ENCODE measurements at regions not wholly inside any gene's neighbourhood (a gene's known extent, or its start where the extent isn't known, plus 50 kb on each side); places are given as distances from the start of the nearest gene placed in this dataset.

DNA sequence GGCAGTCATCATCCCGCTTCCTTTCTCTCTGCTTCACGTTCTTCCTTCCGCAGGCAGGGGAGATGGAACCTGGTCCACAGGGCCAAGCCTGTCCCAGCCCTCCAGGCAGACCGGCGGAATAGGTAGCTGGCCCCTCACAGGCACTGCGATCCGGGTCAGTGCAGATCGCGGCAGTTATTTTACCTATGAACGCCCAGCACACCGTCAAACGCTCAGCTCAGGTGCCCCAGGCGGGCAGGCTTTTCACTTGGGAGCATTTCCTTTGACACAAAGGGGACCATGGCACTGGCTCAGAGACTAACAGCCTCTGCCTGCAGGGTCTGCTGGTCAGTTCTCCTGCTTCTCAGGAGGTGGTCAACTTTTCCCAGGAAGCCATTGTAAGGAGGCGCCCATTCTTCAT is 97.0 kb upstream of the ZNF98 start (continued):
- TF ChIP-seq ZBTB14 (CRISPR knock-in tag; IDR thresholded peaks at IDR 0.05) (no peak), HIVEP1 (CRISPR knock-in tag; IDR thresholded peaks at IDR 0.05) (no peak)

DNA sequence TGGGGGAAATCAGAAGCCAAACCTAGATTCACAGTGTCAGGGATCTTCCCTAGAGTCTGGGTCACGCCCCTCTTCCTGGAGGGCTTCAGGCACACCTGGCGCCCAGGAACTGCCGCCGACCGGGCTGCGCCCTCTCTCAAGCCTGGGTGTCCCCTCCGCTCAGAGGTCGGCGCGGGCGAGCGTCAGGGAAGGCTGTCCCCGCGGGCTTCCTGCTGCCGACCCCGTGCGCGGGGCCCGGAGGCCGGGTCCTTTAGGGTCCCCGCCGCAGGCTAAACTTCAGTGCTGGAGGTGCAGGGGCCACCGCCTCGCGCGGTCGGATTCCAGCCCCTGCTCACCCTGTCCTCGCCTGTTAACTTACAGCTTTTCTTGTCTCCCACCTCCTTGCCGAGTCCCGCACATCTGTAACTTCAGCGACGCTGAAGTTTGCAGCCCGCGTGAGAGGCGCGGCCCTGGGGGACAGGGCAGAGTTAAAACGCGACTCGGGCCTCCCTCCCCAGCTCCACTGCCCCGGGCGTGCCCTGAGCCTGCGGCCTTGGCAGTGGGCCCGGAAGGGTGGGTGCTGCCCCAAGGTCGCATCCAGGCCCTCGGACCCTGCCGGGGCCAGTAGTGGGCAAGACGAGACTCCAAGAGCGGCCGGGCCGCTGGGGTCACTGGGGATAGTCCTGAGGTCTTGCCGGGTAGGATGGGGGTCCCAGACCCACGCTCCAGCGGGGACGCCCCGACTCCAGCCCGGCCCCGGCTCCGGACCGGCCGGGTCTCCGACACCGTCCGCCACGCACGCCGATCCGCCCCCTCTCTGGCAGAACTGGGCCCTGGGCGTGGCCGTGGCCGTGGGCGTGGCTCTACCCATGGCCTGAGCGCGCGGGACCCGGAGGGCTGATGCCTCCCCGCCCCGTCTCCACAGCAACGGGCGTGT is 95.6 kb upstream of the ZNF98 start:
- no peaks in the 10 kb centered on the region for H3K36me3 ChIP-seq (replicated peaks in 1 of 2; ENCODE audit: control insufficient read depth in 1 of 2, insufficient read depth in 2 of 2, low read length in 2 of 2)
- no peaks in the 10 kb centered on the region for H3K4me1 ChIP-seq (ENCODE audit: insufficient read depth, low read length)
- no peak overlapping the region for H3K4me2 ChIP-seq (ENCODE audit: low read depth, low read length)
- POLR2A ChIA-PET: no interaction called here
- in situ Hi-C loops (cut with HindIII; ENCODE audit: extremely low pct_ligation_motif_present, low pct_unique_long_range_greater_than_20kb) (no loop called here), intact Hi-C loops (cut with micrococcal nuclease; ENCODE audit: unreplicated experiment) (no loop called here)
- no peak overlapping the region for H3K27ac ChIP-seq (ENCODE audit: extremely low read length, insufficient read depth, low read length)
- ATAC-seq: no peak
- H2AFZ ChIP-seq (ENCODE audit: low read length): no peak overlapping the region
- H3K4me3 ChIP-seq (replicated peaks in 1 of 3; ENCODE audit: insufficient read depth in 1 of 3, low read depth in 2 of 3, low read length in 3 of 3): no peak overlapping the region
- no peak for TF ChIP-seq NR1H2 (CRISPR knock-in tag; IDR thresholded peaks at IDR 0.05; ENCODE audit: borderline replicate concordance, low read depth)
- TF ChIP-seq, protein P1, sequence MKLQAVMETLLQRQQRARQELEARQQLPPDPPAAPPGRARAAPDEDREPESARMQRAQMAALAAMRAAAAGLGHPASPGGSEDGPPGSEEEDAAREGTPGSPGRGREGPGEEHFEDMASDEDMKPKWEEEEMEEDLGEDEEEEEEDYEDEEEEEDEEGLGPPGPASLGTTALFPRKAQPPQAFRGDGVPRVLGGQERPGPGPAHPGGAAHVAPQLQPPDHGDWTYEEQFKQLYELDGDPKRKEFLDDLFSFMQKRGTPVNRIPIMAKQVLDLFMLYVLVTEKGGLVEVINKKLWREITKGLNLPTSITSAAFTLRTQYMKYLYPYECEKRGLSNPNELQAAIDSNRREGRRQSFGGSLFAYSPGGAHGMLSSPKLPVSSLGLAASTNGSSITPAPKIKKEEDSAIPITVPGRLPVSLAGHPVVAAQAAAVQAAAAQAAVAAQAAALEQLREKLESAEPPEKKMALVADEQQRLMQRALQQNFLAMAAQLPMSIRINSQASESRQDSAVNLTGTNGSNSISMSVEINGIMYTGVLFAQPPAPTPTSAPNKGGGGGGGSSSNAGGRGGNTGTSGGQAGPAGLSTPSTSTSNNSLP (IDR thresholded peaks at IDR 0.05; ENCODE audit: low read depth, low read length): no peak
- CTCF ChIA-PET (ENCODE audit: low intra/inter-chr PET ratio, low total read pairs): no interaction called here
- no peaks in the 10 kb centered on the region for H3K27me3 ChIP-seq (ENCODE audit: control insufficient read depth in 1 of 2, insufficient read depth in 2 of 2, low read length in 2 of 2)
- peaks cover 92% of the 10 kb centered on the region for H3K9me3 ChIP-seq (ENCODE audit: low read length)
- no peak overlapping the region for H3K9ac ChIP-seq (ENCODE audit: insufficient read depth, low read depth, low read length)
- WGBS (ENCODE audit: low lambda C conversion rate): 61% methylated on average over 13 of the region's 79 CpGs
- no peaks in the 10 kb centered on the region for H4K20me1 ChIP-seq (ENCODE audit: insufficient read depth, low read length)
- no peak for FAIRE-seq
- no peaks in the 10 kb centered on the region for H3K79me2 ChIP-seq (ENCODE audit: insufficient read depth, low read length)
- no TSS peak for BruUV-seq (replicated peaks)
- no peak for DNase-seq (ENCODE audit: low spot score)
